HFFc6 (cell line): ENCODE measurements at regions not wholly inside any gene's neighbourhood (a gene's known extent, or its start where the extent isn't known, plus 50 kb on each side); places are given as distances from the start of the nearest gene placed in this dataset.

Experiments used
- DNase-seq: peaks from one replicate; pipeline ENCODE4 v3.0.0-alpha.2; 2018
- H3K27ac Mint-ChIP-seq: 2 replicates; pipeline ENCODE4 v1.8.0; 2020; ENCODE audit warnings: mild to moderate bottlenecking, mixed read lengths
- H3K27me3 Mint-ChIP-seq: 2 replicates; pipeline ENCODE4 v1.8.0; 2021; ENCODE audit warnings: mild to moderate bottlenecking, moderate library complexity, mixed read lengths; ENCODE audit not compliant: insufficient read depth
- H3K36me3 Mint-ChIP-seq: 2 replicates; pipeline ENCODE4 v1.8.0; 2021; ENCODE audit warnings: low read depth, mixed read lengths
- H3K4me1 Mint-ChIP-seq: 2 replicates; pipeline ENCODE4 v1.8.0; 2020; ENCODE audit warnings: low read depth, mixed read lengths
- H3K4me3 Mint-ChIP-seq: 2 replicates; pipeline ENCODE4 v1.8.0; 2020; ENCODE audit warnings: mild to moderate bottlenecking, moderate library complexity, mixed read lengths
- H3K9me3 Mint-ChIP-seq: 2 replicates; pipeline ENCODE4 v1.8.0; 2020; ENCODE audit warnings: mild to moderate bottlenecking, mixed read lengths
- TF ChIP-seq, protein P1 (sequence below): fragments of 200-600 bp; sonication (generic); IDR thresholded peaks from 2 replicates; pipeline ENCODE4 v1.5.0; 2021; ENCODE audit warnings: antibody characterized with exemption, mild to moderate bottlenecking

GRCh38 chr4:54567327-54567726 is 90.4 kb upstream of the KIT start:
- TF ChIP-seq, protein P1, sequence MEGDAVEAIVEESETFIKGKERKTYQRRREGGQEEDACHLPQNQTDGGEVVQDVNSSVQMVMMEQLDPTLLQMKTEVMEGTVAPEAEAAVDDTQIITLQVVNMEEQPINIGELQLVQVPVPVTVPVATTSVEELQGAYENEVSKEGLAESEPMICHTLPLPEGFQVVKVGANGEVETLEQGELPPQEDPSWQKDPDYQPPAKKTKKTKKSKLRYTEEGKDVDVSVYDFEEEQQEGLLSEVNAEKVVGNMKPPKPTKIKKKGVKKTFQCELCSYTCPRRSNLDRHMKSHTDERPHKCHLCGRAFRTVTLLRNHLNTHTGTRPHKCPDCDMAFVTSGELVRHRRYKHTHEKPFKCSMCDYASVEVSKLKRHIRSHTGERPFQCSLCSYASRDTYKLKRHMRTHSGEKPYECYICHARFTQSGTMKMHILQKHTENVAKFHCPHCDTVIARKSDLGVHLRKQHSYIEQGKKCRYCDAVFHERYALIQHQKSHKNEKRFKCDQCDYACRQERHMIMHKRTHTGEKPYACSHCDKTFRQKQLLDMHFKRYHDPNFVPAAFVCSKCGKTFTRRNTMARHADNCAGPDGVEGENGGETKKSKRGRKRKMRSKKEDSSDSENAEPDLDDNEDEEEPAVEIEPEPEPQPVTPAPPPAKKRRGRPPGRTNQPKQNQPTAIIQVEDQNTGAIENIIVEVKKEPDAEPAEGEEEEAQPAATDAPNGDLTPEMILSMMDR: no peak
- no peaks in the 10 kb centered on the region; the same call in none of the 2 replicates for H3K27me3 Mint-ChIP-seq
- peaks cover 17% of the 10 kb centered on the region for H3K4me1 Mint-ChIP-seq
- no peaks in the 10 kb centered on the region for H3K36me3 Mint-ChIP-seq
- H3K4me3 Mint-ChIP-seq: no peak overlapping the region; the same call in 1 of the 2 replicates
- DNase-seq: no peak
- H3K27ac Mint-ChIP-seq: no peak overlapping the region
- H3K9me3 Mint-ChIP-seq: no peaks in the 10 kb centered on the region

DNA sequence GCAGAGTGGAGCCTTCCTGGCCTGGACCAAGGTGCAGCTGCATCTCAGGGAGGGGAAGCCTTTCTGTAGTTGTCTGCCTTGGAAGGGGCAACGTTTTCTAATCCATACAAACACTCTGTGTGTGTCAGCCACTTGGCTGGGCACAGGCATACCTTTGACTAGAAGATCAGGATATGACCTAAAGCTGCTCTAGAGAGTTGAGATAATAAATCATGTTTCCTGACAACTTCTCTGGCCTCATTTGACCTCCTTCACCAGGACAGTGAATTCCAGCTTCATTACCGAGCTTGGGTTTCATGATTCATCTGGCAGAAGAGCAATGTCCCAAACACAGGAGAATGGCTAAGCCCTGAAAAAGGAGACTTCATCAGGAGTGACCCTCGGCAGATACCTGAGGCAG is 89.6 kb upstream of the KIT start:
- H3K27me3 Mint-ChIP-seq: no peaks in the 10 kb centered on the region; the same call in none of the 2 replicates
- peak overlapping the region; percentile 81; the same call in 1 of the 2 replicates for H3K27ac Mint-ChIP-seq
- H3K4me1 Mint-ChIP-seq: peaks cover 17% of the 10 kb centered on the region
- H3K36me3 Mint-ChIP-seq: no peaks in the 10 kb centered on the region
- H3K4me3 Mint-ChIP-seq: peak overlapping the region; percentile 18; the same call in 1 of the 2 replicates
- TF ChIP-seq, protein P1: no peak
- peak; percentile 88 for DNase-seq
- H3K9me3 Mint-ChIP-seq: no peaks in the 10 kb centered on the region

DNA sequence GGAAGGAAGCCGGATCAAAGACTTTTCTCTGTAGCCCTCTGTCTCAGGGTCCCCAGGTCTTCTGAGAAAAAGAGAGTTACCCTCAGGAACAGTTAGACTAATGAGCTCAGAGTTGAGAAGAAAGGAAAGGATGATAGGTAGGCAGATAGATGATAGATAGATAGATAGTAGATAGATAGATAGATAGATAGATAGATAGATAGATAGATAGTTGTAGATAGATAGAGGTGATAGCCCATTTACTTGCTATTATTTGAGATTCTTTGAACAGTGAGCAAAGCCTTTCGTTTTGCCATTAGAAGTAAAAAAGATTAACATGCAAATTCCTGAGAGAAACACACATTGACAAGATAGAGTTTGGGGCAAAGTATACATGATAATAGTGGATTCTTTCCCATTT is 86.9 kb upstream of the KIT start:
- Mint-ChIP-seq H3K4me1 (peaks cover 17% of the 10 kb centered on the region), H3K9me3 (no peaks in the 10 kb centered on the region), H3K4me3 (no peak overlapping the region), H3K27ac (no peak overlapping the region), H3K36me3 (no peaks in the 10 kb centered on the region), H3K27me3 (no peaks in the 10 kb centered on the region; the same call in none of the 2 replicates)
- TF ChIP-seq, protein P1: no peak
- DNase-seq: no peak

DNA sequence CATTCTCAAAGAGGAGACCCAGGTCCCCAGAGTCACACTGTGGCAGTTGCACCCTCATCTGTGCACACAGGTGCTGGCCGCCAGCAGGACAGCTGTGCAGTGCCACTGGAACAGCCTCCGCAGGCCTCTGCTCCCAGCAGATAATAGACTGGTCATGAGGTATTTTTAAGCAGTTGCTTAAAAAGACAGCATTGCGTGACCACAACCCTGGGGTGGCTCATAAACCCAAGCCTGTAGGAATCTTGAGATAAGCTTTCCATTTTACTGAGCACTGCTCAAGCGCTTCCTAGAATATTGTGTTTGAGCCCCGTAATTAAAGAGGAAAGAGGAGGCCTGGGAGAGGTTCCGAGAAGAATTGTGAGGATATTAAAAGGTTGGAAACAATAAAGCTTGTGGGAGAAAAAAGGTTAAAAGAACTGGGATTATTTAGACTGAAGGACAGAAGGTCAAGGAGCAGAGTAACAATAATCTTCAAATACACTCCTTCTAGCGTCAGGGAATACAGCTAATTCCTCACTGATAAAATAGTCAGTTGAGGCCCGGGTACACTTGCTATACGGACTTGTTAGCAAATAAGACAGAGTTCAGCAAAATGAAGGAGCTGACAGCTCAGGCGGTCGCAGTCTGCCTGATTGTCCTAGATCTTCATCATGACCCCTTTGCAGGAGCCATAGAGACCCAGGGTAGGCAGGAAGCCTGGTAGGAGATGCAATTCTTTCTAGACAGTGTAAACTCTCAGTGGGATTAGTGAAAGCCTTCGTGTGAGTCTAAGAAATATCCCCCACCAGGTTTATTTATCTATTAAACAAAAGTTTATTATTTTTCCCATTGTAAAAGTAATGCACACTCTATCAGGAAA is 86.2 kb upstream of the KIT start:
- Mint-ChIP-seq H3K4me1 (peaks cover 17% of the 10 kb centered on the region), H3K4me3 (no peak overlapping the region), H3K36me3 (no peaks in the 10 kb centered on the region), H3K27ac (no peak overlapping the region), H3K27me3 (no peaks in the 10 kb centered on the region; the same call in none of the 2 replicates), H3K9me3 (no peaks in the 10 kb centered on the region)
- TF ChIP-seq, protein P1: no peak
- DNase-seq: no peak

DNA sequence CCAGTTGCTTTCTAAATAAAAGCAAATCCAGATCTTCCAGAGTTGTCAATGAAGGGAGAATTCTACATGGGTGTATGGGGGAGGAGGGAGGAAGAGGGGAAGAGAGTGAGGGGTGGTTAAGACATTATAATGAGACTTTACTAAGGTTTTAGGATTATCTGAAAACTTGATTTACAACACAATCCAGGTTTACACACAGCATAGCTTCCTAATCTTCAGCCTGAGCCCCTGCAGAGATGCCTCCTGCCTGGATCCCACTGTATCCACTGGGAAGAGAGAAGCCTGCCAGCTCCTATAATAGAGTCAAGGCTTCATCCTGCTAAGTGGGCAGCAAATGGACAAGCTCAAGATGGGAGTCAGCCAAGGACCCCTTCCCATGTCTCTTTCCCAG is 85.6 kb upstream of the KIT start:
- H3K27me3 Mint-ChIP-seq: no peaks in the 10 kb centered on the region; the same call in none of the 2 replicates
- H3K9me3 Mint-ChIP-seq: no peaks in the 10 kb centered on the region
- H3K4me3 Mint-ChIP-seq: no peak overlapping the region
- peaks cover 17% of the 10 kb centered on the region for H3K4me1 Mint-ChIP-seq
- TF ChIP-seq, protein P1: no peak
- no peak overlapping the region for H3K27ac Mint-ChIP-seq
- H3K36me3 Mint-ChIP-seq: no peaks in the 10 kb centered on the region
- no peak for DNase-seq
